ENCODE measurements at regions not wholly inside any gene's neighbourhood (a gene's known extent, or its start where the extent isn't known, plus 50 kb on each side); places are given as distances from the start of the nearest gene placed in this dataset.
"Not testable (repeated sequence)": the region's sequence is repeated elsewhere in the genome, so short reads cannot be mapped to it uniquely, and the experiment has no call there.

- not testable (repeated sequence) for DNase-seq
These were observed 901.0 kb downstream of the DSC3 start for GRCh38 chr18:30141506-30141905.

- DNase-seq: no peak
These were observed 902.8 kb downstream of the DSC3 start for GRCh38 chr18:30139631-30140287.

GRCh38 chr18:30135938-30136337 lies 906.6 kb downstream of the DSC3 start:
- no peak for DNase-seq

- DNase-seq: no peak
These were observed 908.5 kb downstream of the DSC3 start for GRCh38 chr18:30134020-30134419.

GRCh38 chr18:30132959-30133358 lies 909.6 kb downstream of the DSC3 start:
- no peak for DNase-seq

- DNase-seq: no peak
These were observed 921.1 kb downstream of the DSC3 start for GRCh38 chr18:30121397-30121796.

GRCh38 chr18:30113454-30113853 lies 929.1 kb downstream of the DSC3 start:
- DNase-seq: no peak

GRCh38 chr18:30106356-30106755 lies 936.2 kb downstream of the DSC3 start:
- DNase-seq: no peak

- DNase-seq: no peak
These were observed 938.7 kb downstream of the DSC3 start for GRCh38 chr18:30103881-30104280.

- no peak for DNase-seq
These were observed 945.7 kb downstream of the DSC3 start for GRCh38 chr18:30096796-30097195.

- DNase-seq: peak; percentile 19
These were observed 948.0 kb downstream of the DSC3 start for GRCh38 chr18:30094556-30094955.

GRCh38 chr18:30093376-30093775 lies 949.2 kb downstream of the DSC3 start:
- no peak for DNase-seq

GRCh38 chr18:30088238-30089015 lies 954.1 kb downstream of the DSC3 start:
- peak; percentile 13 for DNase-seq

- no peak for DNase-seq
These were observed 956.2 kb downstream of the DSC3 start for GRCh38 chr18:30086351-30086750.

GRCh38 chr18:30081122-30081521 lies 961.4 kb downstream of the DSC3 start:
- DNase-seq: no peak

GRCh38 chr18:30072609-30073385 lies 969.7 kb downstream of the DSC3 start:
- no peak for DNase-seq

GRCh38 chr18:30066288-30066687 lies 976.3 kb downstream of the DSC3 start:
- DNase-seq: no peak

GRCh38 chr18:30057398-30057797 lies 985.1 kb downstream of the DSC3 start:
- DNase-seq: no peak

- no peak for DNase-seq
These were observed 986.0 kb downstream of the DSC3 start for GRCh38 chr18:30056528-30056927.

- DNase-seq: no peak
These were observed 998.0 kb downstream of the DSC3 start for GRCh38 chr18:30044496-30044895.

- DNase-seq: no peak
These were observed 1003.3 kb downstream of the DSC3 start for GRCh38 chr18:30039201-30039600.

- DNase-seq: no peak
These were observed 1007.7 kb downstream of the DSC3 start for GRCh38 chr18:30034818-30035217.

GRCh38 chr18:30016179-30016578 lies 1026.4 kb downstream of the DSC3 start:
- no peak for DNase-seq

- no peak for DNase-seq
These were observed 1037.6 kb downstream of the DSC3 start for GRCh38 chr18:30004965-30005364.
